Activated CD8-positive, alpha-beta memory T cell treated with anti-CD3 and anti-CD28 coated beads for 24 hours (primary cell): ENCODE measurements at regions not wholly inside any gene's neighbourhood (a gene's known extent, or its start where the extent isn't known, plus 50 kb on each side); places are given as distances from the start of the nearest gene placed in this dataset.
"Not testable (repeated sequence)": the region's sequence is repeated elsewhere in the genome, so short reads cannot be mapped to it uniquely, and the experiment has no call there.

Experiments used
- DNase-seq: peaks from one replicate; pipeline ENCODE4 v3.0.0-alpha.2; 2020

DNA sequence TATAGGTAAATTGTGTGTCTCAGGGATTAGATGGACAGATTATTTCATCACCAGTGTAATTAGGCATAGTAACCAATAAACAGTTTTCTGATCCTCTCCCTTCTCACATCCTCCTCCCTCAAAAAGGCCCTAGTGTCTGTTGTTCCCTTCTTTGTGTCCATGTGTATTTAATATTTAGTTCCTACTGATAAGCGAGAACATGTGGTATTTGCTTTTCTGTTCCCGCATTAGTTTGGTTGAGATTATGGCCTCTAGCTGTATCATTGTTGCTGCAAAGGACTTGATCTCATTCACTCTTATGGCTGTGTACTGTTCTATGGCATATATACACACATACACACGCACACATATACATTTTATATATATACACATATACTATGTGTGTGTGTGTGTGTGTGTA lies 866.2 kb downstream of the CCDC85A start:
- no peak for DNase-seq

DNA sequence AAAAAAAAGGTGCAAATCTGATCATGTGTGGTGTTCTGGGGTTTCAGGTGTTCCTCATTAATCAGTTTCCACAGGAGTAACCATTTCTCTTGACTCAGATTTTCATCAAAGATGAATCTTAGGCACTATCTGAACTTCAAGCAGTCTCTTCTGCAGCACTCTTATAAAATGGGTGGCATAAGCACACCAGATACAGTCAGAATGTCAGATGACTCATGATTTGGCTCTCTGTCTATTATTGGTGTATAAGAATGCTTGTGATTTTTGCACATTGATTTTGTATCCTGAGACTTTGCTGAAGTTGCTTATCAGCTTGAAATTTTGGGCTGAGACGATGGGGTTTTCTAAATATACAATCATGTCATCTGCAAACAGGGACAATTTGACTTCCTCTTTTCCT lies 882.5 kb downstream of the CCDC85A start:
- not testable (repeated sequence) for DNase-seq

DNA sequence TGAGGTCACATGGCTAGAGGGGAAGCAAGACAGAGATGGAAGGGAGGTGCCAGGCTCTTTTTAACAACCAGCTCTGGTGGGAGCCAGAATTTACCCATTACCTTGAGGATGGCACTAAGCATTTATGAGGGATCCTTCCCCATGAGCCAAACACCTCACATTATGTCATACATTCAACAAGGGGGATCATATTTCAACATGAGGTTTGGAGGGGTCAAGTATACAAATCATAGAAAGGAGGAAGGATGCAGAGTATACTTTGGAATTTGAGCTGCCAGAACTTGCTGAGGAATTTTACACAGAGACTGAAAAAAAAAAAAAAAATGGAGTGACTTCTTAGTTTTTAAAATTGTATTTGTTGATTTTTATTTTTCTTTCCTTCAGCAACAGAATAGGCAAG lies 891.4 kb downstream of the CCDC85A start:
- DNase-seq, result no peak

DNA sequence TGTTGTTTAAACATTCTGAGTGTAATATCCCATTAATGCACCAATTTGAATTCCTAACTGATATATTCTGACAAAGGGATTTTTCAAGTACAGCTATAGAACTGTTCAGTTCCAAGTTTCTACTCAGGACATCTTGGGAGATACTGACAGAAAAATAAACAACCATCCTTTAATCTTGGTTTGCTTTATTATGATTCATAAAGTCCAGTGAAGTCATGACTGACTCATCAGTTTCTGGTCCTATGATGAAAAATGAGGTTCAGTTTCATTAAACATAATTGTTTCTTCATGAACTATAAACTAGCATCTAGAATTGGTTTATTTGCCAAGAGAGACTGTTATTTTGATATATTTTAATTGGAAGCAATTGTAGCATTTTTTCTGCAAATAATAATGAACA lies 896.2 kb downstream of the CCDC85A start:
- no peak for DNase-seq

DNA sequence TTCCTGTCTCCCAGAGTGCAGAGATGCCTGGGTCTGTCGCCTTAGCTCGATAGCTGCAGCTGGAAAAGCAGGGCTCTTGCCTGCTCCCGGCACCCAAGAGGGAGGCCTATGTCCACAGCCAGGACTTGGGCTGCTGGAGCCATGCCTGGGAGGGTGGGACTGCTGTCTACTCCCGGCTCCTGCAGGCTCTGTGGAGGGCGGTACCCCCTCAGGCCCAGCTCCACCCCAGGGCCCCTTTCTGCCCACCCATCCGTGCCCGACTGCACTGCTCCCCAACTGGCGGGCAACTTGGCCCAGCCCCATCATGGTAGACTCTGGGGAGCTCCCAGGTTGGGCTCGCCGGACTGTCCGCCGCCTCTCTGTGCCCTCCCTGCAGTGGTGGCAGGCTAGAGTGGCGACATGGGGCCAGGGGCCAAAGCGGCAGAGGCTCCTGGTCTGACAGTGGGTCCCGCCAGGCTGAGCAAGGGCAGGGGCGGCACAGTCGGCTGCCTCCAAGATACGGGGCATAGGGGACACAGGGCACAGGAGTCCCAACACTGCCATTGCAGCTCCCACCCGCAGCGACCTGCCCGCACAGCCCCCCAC lies 901.0 kb downstream of the CCDC85A start:
- no peak for DNase-seq

DNA sequence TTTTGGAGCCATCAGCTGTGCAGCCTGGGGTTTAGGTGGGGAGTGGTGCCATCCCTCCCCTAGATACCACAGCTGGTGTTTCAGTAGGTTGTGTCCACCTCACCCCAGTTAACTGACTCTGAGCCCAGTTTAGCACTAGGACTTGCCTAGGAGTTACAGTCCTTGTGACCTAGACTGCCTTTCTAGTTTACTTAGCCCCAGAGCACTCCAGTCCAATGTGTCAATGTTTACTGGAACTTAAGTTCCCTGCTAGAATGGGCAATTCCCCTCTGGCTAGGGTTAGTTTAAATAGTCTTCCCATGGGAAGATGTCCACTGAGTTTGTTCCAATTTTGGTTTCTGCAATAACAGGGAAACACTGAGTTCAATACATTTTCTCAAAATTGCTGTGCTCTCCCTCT lies 909.2 kb downstream of the CCDC85A start:
- no peak for DNase-seq

DNA sequence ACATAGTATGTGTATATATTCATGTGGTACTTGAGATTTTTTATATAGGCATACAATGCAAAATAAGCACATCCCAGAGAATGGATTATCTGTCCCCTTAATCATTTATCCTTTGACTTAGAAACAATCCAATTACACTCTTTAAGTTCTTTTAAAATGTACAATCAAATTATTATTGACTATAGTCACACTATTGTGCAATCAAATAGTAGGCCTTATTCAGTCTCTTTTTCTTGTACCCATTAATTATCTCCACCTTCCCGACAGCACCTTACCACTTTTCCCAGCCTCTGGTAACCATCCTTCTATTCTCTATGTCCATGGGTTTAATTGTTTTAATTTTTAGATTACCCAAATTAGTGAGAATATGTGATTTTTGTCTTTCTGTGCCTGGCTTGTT lies 914.1 kb downstream of the CCDC85A start:
- no peak for DNase-seq

DNA sequence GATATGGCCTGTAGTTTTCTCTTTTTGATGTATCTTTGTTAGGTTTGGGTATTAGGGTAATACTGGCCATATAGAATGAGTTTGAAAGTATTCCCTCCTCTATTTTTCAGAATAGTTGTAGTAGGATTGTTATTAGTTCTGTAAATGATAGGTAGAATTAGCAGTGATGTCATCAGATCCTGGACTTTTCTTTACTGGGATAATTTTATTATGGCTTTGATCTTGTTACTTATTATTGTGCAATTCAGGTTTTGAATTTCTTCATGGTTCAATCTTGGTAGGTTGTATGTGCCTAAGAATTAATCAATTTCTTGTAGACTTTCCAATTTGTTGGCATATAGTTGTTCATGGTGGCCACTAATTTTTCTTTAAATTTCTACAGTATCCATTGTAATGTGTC lies 916.6 kb downstream of the CCDC85A start:
- no peak for DNase-seq

DNA sequence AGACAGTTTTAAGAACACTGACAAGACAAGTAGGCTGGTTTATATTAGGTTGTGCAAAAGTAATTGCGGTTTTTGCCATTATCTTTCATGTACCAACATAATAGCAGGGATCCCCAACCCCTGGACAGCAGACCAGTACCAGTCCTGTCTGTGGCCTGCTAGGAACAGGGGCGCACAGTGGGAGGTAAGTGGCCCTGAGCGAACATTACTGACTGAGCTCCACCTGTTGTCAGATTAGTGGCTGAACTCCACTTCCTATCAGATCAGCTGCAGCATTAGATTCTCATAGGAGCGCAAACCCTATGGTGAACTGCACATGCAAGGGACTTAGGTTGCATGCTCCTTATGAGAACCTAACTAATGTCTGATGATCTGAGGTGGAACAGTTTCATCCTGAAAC lies 921.9 kb downstream of the CCDC85A start:
- DNase-seq, result no peak

DNA sequence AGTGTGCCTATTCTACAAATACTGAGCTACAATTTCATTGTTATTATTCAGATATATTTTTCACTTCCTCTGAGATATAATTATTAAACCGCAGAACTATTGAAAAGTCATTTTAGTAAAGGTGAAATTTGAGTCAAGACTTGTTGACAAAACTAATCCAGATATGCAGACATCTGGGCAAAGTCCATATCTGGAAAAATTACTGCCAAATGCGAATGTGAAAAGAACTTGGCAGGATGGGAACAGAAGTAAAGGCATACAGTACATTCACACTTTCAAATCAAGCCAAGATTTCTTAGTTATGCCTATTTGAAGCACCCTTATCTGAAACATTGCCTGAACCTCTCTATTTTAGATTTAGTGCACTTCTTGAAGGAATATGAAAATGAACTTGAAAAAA lies 923.6 kb downstream of the CCDC85A start:
- no peak for DNase-seq

DNA sequence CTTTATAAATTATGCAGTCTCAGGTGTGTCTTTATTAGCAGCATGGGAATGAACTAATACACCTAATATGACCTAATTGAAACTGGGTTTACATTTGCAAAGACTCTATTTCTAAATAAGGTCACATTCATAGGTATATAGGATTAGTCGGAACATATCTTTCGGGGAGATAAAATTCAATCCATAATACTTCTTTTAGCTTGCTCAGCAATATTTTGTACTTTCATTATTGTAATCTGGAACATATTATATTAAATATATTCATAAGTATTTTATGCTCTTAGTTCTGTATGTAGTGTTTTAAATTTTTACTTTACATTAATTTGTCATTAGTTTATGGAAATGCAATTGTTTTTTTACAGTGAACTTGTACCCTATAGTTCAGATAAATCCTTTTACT lies 927.7 kb downstream of the CCDC85A start:
- no peak for DNase-seq

DNA sequence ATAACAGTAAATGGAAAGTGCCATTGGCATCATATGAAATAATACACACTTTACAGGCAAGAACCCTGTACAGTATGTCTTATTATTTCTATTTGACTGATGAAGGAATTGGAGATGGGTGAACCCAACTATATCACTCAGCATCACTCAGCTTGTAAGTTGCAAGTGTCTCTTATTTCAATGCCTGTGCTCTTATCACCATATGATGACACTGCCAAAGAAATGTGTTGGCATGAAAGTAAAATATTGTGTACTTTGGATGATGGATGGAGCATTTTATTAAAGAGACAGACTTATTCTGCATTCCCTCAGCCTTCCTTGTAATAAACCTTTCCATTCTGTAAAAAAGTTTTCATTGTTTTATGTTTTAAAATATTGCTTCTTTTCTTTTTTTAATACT lies 927.5 kb upstream of the VRK2 start:
- DNase-seq, result no peak

DNA sequence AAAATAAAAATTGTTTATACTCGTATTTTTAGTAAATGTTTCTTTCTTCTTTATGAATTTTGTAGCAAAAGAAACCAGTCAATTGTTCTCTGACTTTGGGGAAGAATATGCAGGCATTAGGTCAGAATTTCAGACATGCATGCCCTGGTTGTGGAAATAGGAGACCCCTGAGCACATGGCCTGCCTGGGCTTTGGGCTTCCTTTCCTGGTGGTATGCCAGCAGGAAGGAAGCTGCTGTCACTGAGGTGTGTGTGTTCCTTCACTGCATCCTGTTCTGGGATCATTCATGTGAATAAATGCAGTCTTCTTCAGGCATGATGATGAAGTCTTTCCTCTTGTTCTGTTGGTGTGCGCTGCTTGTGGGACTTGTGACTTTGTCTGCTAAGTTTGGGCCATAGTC lies 920.2 kb upstream of the VRK2 start:
- no peak for DNase-seq

DNA sequence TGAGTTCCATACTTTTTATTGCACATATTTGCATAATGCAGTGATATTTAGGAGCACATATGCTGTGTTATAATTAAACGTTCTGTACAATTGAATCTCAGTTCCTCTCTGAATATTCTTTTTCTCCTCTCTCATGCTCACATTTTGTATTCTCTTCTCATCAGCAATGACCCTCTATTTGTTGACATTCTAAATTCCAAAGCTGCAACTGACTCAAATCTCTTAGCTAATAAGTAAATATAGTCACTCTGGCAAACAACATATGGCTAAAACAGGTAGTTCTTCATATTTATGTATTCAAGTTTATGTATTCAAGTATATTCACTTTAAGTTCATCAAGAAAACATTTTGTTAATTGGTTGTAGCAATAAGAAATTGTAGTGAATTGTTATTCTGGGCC lies 907.4 kb upstream of the VRK2 start:
- DNase-seq, result no peak

DNA sequence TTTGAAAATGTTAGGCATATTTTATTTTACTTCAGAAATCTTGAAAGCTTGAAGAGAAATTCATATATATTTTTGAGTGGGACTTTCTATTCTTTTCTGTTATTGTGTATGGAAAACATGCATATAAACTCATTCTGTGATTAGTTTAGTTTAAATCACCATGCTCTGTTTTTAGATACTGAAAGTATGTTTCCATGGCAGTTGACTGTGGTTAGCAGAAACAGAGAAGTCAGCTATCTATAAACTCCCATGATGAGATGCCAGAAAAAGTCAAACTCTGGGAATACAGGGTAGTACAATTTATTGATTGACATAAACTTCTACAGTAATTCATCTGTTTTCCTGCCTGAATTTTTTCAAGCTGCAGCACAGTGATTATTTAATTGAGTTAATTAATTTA lies 905.3 kb upstream of the VRK2 start:
- no peak for DNase-seq

DNA sequence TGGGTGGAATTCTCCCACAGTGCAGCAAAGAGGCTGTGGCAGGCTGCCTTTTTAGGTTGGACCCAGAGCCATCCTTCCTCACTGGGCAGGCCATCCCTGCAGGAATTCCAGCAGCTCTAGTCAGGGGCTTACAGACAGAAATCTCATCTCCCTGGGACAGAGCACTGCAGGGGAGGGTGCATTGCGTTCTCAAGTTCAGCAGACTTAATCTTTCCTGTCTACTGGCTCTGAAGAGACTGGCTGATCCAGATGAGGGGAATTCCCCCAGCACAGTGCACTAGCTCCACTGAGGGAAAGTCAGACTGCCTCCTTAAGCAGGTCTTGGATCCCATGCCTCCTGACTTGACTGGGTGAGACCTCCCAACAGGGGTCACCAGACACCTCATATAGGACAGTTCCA lies 899.7 kb upstream of the VRK2 start:
- DNase-seq, result no peak

DNA sequence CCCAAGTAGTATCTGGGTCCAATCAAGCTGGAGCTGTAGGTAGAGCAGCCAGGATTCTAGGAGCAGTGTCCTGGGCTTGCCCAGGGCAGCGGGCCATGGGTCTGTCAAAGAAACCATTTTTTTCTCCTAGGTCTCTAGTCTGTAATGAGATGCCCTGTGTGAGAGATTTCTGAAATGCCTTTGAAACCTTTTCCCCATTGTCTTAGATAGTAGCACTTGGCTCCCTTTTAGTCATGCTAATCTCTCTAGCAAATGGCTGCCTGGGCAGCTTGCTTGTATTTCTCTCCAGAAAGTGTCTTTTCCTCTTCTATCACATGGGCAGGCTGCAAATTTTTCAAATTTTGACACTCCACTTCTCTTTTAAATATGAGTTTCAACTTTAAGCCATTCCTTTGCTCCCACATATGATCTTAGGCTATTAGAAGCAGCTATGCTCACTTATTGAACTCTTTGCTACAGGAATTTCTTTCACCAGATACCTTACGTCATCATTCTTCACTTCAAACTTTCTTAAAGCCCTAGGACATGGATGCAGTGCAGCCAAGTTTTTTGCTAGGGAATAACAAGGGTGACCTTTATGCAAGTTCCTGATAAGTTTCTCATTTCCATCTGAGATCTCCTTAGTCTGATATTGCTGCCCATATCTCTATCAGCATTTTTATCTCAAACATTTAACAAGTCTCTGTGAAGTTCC lies 890.2 kb upstream of the VRK2 start:
- DNase-seq, result no peak

DNA sequence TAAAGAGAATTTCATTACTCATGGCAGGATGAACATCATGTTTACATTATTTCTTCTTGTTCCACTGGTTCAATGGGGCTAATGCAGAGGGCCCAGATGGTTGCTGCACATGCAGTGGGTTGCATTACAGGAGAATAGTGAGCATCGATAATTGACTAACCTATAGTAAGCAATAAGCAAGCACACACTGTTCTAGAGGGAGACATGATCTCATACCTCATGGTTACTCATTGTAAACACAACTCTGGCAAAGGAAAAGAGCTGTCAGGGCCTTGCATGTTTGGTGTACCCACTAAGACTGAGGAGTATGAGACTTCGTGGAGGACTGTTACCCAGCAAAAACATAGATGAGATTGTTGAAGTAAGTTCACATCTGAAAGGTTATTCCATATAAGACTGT lies 885.6 kb upstream of the VRK2 start:
- DNase-seq, result no peak

DNA sequence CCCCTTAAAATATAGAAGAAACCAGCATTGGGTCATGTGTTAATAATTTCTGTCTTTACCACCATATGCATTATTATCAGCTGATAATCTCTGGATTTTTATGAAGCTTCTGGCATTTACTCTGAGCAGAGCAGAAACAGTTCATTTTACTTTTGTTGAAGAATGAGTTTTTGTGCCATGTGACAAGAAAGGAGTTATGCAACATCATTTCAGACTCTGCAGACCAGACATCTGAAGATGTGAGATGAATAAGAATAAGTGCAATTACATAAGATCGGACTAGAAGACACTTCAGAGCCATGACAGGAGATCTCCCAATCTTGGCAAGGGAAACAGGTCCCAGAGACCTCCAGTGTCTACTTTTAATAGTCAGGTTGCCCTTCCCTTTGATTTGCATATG lies 869.4 kb upstream of the VRK2 start:
- no peak for DNase-seq

DNA sequence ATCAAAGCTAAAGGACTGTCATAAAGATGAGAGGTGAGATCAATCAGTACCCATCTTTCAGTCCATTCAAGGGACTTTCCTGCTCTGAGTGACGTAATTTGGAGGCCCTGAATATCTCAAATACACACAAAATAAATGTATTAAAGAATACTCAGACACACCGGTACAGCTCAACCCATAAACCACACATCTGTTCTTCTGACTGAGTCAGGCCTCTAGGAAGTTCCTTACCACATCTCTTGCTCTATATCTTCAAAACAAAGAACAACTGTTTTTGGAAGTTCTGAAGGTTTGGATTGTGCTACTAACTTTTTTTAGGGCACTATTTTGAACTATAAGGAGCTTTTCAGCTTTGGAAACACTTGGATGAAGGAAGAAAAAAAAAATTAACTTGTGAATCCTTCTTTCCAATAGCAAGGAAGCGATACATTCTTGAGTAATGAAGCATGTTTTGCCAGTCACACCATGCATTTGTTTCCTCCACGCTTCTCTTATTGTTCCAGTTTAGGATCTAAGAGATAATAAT lies 866.5 kb upstream of the VRK2 start:
- no peak for DNase-seq

DNA sequence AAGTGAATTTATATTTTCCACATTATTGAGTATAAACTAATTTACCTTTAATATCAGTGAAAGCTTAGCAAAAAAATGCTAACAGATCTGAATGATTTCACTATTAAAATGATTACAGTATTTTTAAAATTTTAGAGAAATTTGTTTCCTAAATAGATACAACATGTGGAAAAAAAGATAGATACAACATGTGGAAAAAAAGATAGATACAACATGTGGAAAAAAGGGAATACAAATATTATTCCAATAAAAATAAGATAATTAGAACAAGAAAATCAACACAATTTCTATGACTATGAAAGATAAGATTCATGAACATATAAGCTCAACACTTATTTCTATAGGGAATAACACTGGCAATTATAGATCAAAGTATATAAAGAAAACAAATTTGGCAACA lies 865.9 kb upstream of the VRK2 start:
- no peak for DNase-seq

DNA sequence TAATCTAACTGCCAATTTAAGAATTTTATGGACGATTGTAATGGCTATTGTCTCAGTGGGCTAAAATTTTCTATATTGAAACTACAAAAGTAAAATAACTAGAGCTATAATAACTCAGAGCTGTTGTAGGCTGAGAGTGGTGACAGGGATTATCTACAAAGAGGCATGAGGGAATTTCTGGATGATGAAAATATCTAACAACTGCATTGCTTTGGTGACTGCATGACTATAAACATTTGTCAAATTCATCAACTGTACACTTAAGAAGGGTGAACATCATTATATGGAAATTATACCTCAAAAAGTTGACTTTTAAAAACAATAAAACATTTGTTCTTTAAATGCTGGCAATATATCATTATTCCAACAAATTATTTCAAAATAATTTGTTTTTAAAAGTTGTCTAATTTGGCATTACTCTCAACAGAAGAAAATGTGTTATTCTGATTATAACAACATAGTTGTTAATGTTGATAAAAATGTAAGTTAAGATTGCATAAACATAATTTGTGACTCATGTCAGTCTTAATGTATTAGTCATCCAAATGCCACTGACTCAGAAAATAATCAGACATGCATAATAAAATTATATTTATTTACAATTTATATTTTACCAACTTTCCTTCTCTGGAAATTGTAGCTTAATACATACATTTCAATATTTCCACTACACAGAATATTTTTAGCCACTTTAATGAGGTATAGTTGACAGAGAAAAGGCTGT lies 865.1 kb upstream of the VRK2 start:
- DNase-seq, result no peak

DNA sequence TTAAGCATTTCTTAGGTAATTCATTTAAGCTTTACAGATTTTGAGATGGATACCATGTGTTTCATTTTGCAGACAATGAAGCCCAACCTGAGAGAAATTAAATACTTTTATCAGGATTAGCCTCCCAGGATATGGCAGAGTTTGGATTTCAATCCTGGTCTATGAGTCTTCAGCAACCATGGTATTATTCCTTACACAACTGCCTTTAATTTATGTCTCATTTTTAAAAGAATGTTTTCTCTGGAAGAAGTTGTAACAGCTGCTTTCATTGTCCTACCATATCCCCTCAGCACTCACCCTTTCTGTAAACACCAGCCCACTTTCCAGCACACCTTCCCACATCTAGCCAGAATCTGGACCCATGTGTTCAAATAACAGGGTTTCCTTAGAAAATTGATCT lies 863.7 kb upstream of the VRK2 start:
- no peak for DNase-seq

DNA sequence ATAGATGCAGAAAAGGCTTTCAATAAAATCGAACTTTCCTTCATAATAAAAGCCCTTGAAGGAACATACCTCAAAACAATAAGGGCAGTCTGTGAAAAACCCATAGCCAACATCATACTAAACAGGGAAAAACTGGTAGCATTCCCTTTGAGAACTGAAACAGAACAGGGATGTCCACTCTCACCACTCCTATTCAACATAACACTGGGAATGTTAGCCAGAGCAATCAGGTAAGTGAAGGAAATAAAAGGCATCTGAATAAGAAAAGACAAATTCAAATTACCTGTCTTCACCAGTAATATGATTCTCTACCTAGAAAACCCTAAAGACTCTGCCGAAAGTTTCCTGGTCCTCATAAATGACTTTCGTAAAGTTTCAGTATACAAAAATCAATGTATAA lies 861.0 kb upstream of the VRK2 start:
- no peak for DNase-seq
